NCI-H69 (cell line): ENCODE measurements at regions not wholly inside any gene's neighbourhood (a gene's known extent, or its start where the extent isn't known, plus 50 kb on each side); places are given as distances from the start of the nearest gene placed in this dataset.

ENCODE experiments used
- DNase-seq: peaks from one replicate; lab custom pipeline; 2025; lab: John Stamatoyannopoulos, UW

GRCh38 chr6:21648475-21649050, 55.0 kb downstream of the SOX4 start:
- DNase-seq = peak; percentile 75

GRCh38 chr6:21653323-21653722, 59.8 kb downstream of the SOX4 start:
- no peak for DNase-seq

- DNase-seq = no peak
These were observed 60.4 kb downstream of the SOX4 start for GRCh38 chr6:21653905-21654304.

GRCh38 chr6:21654361-21654760, 60.8 kb downstream of the SOX4 start:
- no peak for DNase-seq

- DNase-seq = no peak
These were observed 70.4 kb downstream of the SOX4 start for GRCh38 chr6:21663966-21664313.

- DNase-seq = peak; percentile 70
These were observed 71.0 kb downstream of the SOX4 start for GRCh38 chr6:21664314-21665109.

GRCh38 chr6:21665110-21665391, 71.5 kb downstream of the SOX4 start:
- DNase-seq = peak; percentile 51

- DNase-seq = peak; percentile 61
These were observed 72.0 kb downstream of the SOX4 start for GRCh38 chr6:21665392-21666200.

- DNase-seq = peak; percentile 71
These were observed 72.7 kb downstream of the SOX4 start for GRCh38 chr6:21666201-21666691.

GRCh38 chr6:21666853-21667681, 73.5 kb downstream of the SOX4 start:
- peak; percentile 61 for DNase-seq

- no peak for DNase-seq
These were observed 75.2 kb downstream of the SOX4 start for GRCh38 chr6:21668795-21669194.

- DNase-seq = no peak
These were observed 83.2 kb downstream of the SOX4 start for GRCh38 chr6:21676769-21677168.

- DNase-seq = no peak
These were observed 85.4 kb downstream of the SOX4 start for GRCh38 chr6:21678990-21679389.

- DNase-seq = no peak
These were observed 86.3 kb downstream of the SOX4 start for GRCh38 chr6:21679761-21680265.

- DNase-seq = no peak
These were observed 87.1 kb downstream of the SOX4 start for GRCh38 chr6:21680611-21681010.

GRCh38 chr6:21690489-21690888, 96.9 kb downstream of the SOX4 start:
- DNase-seq = no peak

- no peak for DNase-seq
These were observed 98.3 kb downstream of the SOX4 start for GRCh38 chr6:21691685-21692346.

GRCh38 chr6:21692721-21693120, 99.2 kb downstream of the SOX4 start:
- DNase-seq = no peak

GRCh38 chr6:21694168-21694567, 100.6 kb downstream of the SOX4 start:
- DNase-seq = no peak

- no peak for DNase-seq
These were observed 114.2 kb downstream of the SOX4 start for GRCh38 chr6:21707524-21708319.

GRCh38 chr6:21708320-21708580, 114.7 kb downstream of the SOX4 start:
- no peak for DNase-seq
